Astrocyte (in vitro differentiated cells and primary cell): ENCODE measurements at regions not wholly inside any gene's neighbourhood (a gene's known extent, or its start where the extent isn't known, plus 50 kb on each side); places are given as distances from the start of the nearest gene placed in this dataset.

Experiments
- DNase-seq: peaks from one replicate; pipeline ENCODE4 v3.0.0-alpha.2; 2010; ENCODE audit warnings: low read depth
- FAIRE-seq: peaks from 2 replicates; lab custom pipeline; 2011; peaks lifted over from hg19 to GRCh38; lab: Jason Lieb, UNC
- H2AFZ ChIP-seq: 2 replicates; pipeline ENCODE4 v1.6.0; 2012; ENCODE audit warnings: low read depth, low read length, inconsistent platforms
- H3K27ac ChIP-seq: 2 replicates; pipeline ENCODE4 v1.5.1; 2011; ENCODE audit warnings: low read depth, low read length, inconsistent platforms
- H3K27me3 ChIP-seq: 2 replicates; pipeline ENCODE4 v1.6.0; 2011; ENCODE audit warnings: low read length, inconsistent platforms; ENCODE audit not compliant: insufficient read depth
- H3K36me3 ChIP-seq: 2 replicates; pipeline ENCODE4 v1.5.1; 2011; ENCODE audit warnings: low read length, inconsistent platforms; ENCODE audit not compliant: insufficient read depth
- H3K4me1 ChIP-seq: 2 replicates; pipeline ENCODE4 v1.5.1; 2011; ENCODE audit warnings: low read length, inconsistent platforms; ENCODE audit not compliant: insufficient read depth
- H3K4me2 ChIP-seq: 2 replicates; pipeline ENCODE4 v1.6.0; 2012; ENCODE audit warnings: low read length, inconsistent platforms
- H3K4me3 ChIP-seq: 2 replicates; pipeline ENCODE4 v1.5.1; 2011; ENCODE audit warnings: low read depth, mild to moderate bottlenecking, low read length, inconsistent platforms; ENCODE audit not compliant: insufficient read depth
- H3K79me2 ChIP-seq: 2 replicates; pipeline ENCODE4 v1.6.0; 2012; ENCODE audit warnings: mild to moderate bottlenecking, low read length, inconsistent platforms; ENCODE audit not compliant: insufficient read depth
- H3K9ac ChIP-seq: 2 replicates; pipeline ENCODE4 v1.6.0; 2012; ENCODE audit warnings: mild to moderate bottlenecking, low read length, inconsistent platforms
- H3K9me3 ChIP-seq: 2 replicates; pipeline ENCODE4 v1.5.1; 2012; ENCODE audit warnings: low read depth, mild to moderate bottlenecking, low read length, inconsistent platforms; ENCODE audit not compliant: insufficient read depth
- H4K20me1 ChIP-seq: 2 replicates; pipeline ENCODE4 v1.6.0; 2012; ENCODE audit warnings: low read length, inconsistent platforms; ENCODE audit not compliant: insufficient read depth
- H3K27ac Mint-ChIP-seq: one replicate; pipeline ENCODE4 v1.8.0; 2021; ENCODE audit warnings: mild to moderate bottlenecking, mixed read lengths; ENCODE audit not compliant: unreplicated experiment
- H3K27me3 Mint-ChIP-seq: one replicate; pipeline ENCODE4 v1.8.0; 2021; ENCODE audit warnings: low read depth, mixed read lengths; ENCODE audit not compliant: unreplicated experiment
- H3K36me3 Mint-ChIP-seq: one replicate; pipeline ENCODE4 v1.8.0; 2021; ENCODE audit warnings: low read depth, mixed read lengths; ENCODE audit not compliant: unreplicated experiment
- H3K4me1 Mint-ChIP-seq: one replicate; pipeline ENCODE4 v1.8.0; 2021; ENCODE audit warnings: low read depth, mixed read lengths; ENCODE audit not compliant: unreplicated experiment
- H3K4me3 Mint-ChIP-seq: one replicate; pipeline ENCODE4 v1.8.0; 2021; ENCODE audit warnings: mild to moderate bottlenecking, moderate library complexity, mixed read lengths; ENCODE audit not compliant: unreplicated experiment
- H3K9me3 Mint-ChIP-seq: one replicate; pipeline ENCODE4 v1.8.0; 2021; ENCODE audit warnings: mild to moderate bottlenecking, mixed read lengths; ENCODE audit not compliant: unreplicated experiment
- EZH2 ChIP-seq: IDR thresholded peaks from 2 replicates; pipeline ENCODE4 v1.6.1; 2012; ENCODE audit warnings: mild to moderate bottlenecking, low read length, inconsistent platforms; ENCODE audit not compliant: insufficient read depth
- TF ChIP-seq, protein P1 (sequence below): IDR thresholded peaks from 2 replicates; pipeline ENCODE4 v1.5.1; 2011; ENCODE audit warnings: low read depth, mild to moderate bottlenecking, inconsistent platforms, low read length, moderate library complexity; ENCODE audit not compliant: insufficient read depth

DNA sequence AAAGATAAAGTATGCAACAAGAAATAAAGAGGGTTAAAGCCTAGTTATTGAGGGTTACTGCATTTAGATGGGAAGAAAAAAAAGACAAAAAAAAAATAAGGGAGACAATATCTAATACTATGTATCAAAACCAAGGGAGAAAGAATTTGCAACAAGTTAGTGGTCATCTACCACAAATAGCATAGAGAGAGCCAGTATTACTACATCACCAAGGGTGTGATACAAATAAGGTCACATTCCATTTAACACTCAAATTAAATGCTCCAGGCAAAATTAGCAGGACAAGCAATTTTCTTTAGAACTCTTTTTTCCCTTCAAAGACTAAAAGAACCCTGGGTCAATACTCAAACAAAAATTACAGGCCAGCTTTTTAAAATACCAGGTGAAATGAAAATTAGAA lies 115.1 kb upstream of the GULP1 start:
- Histone ChIP-seq H3K9ac (no peak overlapping the region), H2AFZ (no peak overlapping the region), H3K36me3 (no peaks in the 10 kb centered on the region), H3K27me3 (no peaks in the 10 kb centered on the region), H3K4me2 (no peak overlapping the region), H4K20me1 (no peaks in the 10 kb centered on the region), H3K9me3 (no peaks in the 10 kb centered on the region), H3K4me3 (no peak overlapping the region), H3K79me2 (no peaks in the 10 kb centered on the region), H3K27ac (no peak overlapping the region), H3K4me1 (no peaks in the 10 kb centered on the region)
- no peak overlapping the region for H3K4me3 Mint-ChIP-seq
- peaks cover 4% of the 10 kb centered on the region for H3K9me3 Mint-ChIP-seq
- no peak overlapping the region for H3K27ac Mint-ChIP-seq
- no peak for FAIRE-seq
- H3K27me3 Mint-ChIP-seq: no peaks in the 10 kb centered on the region
- no peaks in the 10 kb centered on the region for H3K36me3 Mint-ChIP-seq
- H3K4me1 Mint-ChIP-seq: peaks cover 4% of the 10 kb centered on the region
- no peak for TF ChIP-seq EZH2
- TF ChIP-seq, protein P1, sequence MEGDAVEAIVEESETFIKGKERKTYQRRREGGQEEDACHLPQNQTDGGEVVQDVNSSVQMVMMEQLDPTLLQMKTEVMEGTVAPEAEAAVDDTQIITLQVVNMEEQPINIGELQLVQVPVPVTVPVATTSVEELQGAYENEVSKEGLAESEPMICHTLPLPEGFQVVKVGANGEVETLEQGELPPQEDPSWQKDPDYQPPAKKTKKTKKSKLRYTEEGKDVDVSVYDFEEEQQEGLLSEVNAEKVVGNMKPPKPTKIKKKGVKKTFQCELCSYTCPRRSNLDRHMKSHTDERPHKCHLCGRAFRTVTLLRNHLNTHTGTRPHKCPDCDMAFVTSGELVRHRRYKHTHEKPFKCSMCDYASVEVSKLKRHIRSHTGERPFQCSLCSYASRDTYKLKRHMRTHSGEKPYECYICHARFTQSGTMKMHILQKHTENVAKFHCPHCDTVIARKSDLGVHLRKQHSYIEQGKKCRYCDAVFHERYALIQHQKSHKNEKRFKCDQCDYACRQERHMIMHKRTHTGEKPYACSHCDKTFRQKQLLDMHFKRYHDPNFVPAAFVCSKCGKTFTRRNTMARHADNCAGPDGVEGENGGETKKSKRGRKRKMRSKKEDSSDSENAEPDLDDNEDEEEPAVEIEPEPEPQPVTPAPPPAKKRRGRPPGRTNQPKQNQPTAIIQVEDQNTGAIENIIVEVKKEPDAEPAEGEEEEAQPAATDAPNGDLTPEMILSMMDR: no peak
- no peak for DNase-seq

DNA sequence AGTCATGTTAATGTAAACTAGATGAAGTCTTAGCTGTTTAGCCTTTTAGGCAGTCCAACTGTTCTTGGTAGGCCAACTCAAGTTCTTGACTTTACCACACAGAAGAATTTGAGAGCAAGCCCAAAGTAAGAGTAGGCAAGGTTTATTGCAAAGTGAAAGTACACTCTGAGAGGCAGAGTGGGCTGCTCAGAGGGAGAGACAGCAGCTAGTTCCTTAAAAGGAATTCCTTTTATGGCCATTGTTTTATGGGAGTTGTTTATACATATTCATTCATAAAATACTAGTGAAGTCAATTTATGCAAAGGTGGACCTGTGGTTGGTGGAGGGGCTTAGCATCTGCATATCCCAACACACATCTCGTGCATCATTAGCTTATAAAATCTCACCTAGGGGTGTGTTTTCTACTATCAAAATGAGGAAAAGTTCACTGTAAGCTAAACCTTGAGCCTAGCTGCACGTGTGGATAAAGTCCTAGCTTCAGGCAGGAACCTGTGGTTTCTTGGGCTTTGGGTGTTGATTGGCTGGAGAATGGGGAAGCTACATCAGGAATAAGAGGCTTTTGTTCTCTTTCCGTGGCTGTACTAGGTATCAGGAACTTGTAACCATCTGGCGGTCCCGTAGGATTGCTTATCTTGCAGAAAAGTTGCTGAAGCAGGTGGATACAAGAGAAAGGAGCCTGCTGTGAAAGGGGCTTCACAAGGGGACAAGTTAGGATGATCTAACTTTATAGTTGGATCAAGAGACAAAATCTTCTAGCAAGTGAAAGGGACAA lies 110.4 kb upstream of the GULP1 start:
- TF ChIP-seq EZH2: no peak
- TF ChIP-seq, protein P1: no peak
- H3K27ac ChIP-seq: no peak overlapping the region
- no peak overlapping the region for H3K27ac Mint-ChIP-seq
- no peaks in the 10 kb centered on the region for H3K79me2 ChIP-seq
- no peaks in the 10 kb centered on the region for H4K20me1 ChIP-seq
- H3K9me3 Mint-ChIP-seq: no peaks in the 10 kb centered on the region
- no peaks in the 10 kb centered on the region for H3K27me3 Mint-ChIP-seq
- no peaks in the 10 kb centered on the region for H3K9me3 ChIP-seq
- H3K4me2 ChIP-seq: no peak overlapping the region
- H3K36me3 ChIP-seq: no peaks in the 10 kb centered on the region
- H3K9ac ChIP-seq: no peak overlapping the region
- no peaks in the 10 kb centered on the region for H3K4me1 ChIP-seq
- H3K36me3 Mint-ChIP-seq: no peaks in the 10 kb centered on the region
- no peaks in the 10 kb centered on the region for H3K27me3 ChIP-seq
- FAIRE-seq (no peak), DNase-seq (no peak)
- H3K4me3 Mint-ChIP-seq: no peak overlapping the region
- H3K4me1 Mint-ChIP-seq: peaks cover 4% of the 10 kb centered on the region
- H2AFZ ChIP-seq: no peak overlapping the region
- no peak overlapping the region for H3K4me3 ChIP-seq

DNA sequence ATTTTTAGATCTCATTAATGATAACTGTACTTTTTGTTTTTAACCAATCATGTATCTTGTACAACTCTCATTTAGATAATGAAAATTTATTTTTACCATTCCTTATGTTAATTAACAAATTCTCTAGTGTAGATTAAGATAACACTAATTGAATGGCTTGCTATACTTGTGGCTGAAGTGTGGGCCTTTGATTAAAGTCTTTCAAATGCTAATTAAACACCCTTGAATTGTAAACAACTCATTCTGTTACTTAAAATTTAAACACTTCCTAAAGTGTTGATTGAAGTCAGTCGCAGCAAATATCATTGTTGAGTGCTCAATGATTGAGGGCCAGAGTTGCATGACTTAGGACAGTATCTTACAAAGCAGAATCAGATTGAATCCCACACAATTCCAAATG lies 109.8 kb upstream of the GULP1 start:
- no peak overlapping the region for H3K27ac ChIP-seq
- Mint-ChIP-seq H3K4me1 (peaks cover 4% of the 10 kb centered on the region), H3K27me3 (no peaks in the 10 kb centered on the region), H3K9me3 (no peaks in the 10 kb centered on the region), H3K4me3 (no peak overlapping the region), H3K27ac (no peak overlapping the region), H3K36me3 (no peaks in the 10 kb centered on the region)
- no peak overlapping the region for H2AFZ ChIP-seq
- H3K4me3 ChIP-seq: no peak overlapping the region
- FAIRE-seq: no peak
- TF ChIP-seq, protein P1: no peak
- TF ChIP-seq EZH2: no peak
- H3K27me3 ChIP-seq: no peaks in the 10 kb centered on the region
- no peak for DNase-seq
- H4K20me1 ChIP-seq: no peaks in the 10 kb centered on the region
- H3K4me2 ChIP-seq: no peak overlapping the region
- no peaks in the 10 kb centered on the region for H3K4me1 ChIP-seq
- no peaks in the 10 kb centered on the region for H3K36me3 ChIP-seq
- no peaks in the 10 kb centered on the region for H3K9me3 ChIP-seq
- no peak overlapping the region for H3K9ac ChIP-seq
- H3K79me2 ChIP-seq: no peaks in the 10 kb centered on the region
